Panc1 (cell line): ENCODE measurements at regions not wholly inside any gene's neighbourhood (a gene's known extent, or its start where the extent isn't known, plus 50 kb on each side); places are given as distances from the start of the nearest gene placed in this dataset.

Source experiments
- ATAC-seq: fragments of 200-7000 bp; cut with Tn5 transposase; 2 replicates; pipeline ENCODE4 v1.9.1; 2020; ENCODE audit warnings: mild to moderate bottlenecking, moderate library complexity
- BruUV-seq: library from RNA; stranded (reverse); fragments of 400-500 nt; replicated peaks from 2 replicates; lab custom pipeline; 2021; lab: Mats Ljungman, UMichigan
- CTCF ChIA-PET: fragments of 300-600 bp; sonication (Branson Sonifier 250); formaldehyde crosslinking; loops from one replicate; lab custom pipeline; 2022; ENCODE audit warnings: antibody characterized with exemption; lab: Charles Lee
- POLR2A ChIA-PET: fragments of 300-600 bp; sonication (Branson Sonifier 250); formaldehyde crosslinking; loops from one replicate; lab custom pipeline; 2022; ENCODE audit warnings: antibody characterized with exemption; lab: Charles Lee
- DNase-seq: peaks from one replicate; pipeline ENCODE4 v3.0.0-alpha.2; 2010; ENCODE audit warnings: low read depth, low spot score
- H3K27ac ChIP-seq: 2 replicates; pipeline ENCODE4 v1.5.1; 2011; ENCODE audit warnings: mild to moderate bottlenecking, low read length, inconsistent platforms
- H3K27me3 ChIP-seq: fragments of 200-500 bp; sonication (Bioruptor generic); 2 replicates; pipeline ENCODE4 v1.6.0; 2014; ENCODE audit warnings: low read length, inconsistent platforms; ENCODE audit not compliant: control insufficient read depth, insufficient read depth
- H3K36me3 ChIP-seq: fragments of 200-500 bp; sonication (Bioruptor generic); 2 replicates; pipeline ENCODE4 v1.5.1; 2014; ENCODE audit warnings: inconsistent platforms, mild to moderate bottlenecking, low read length, moderate library complexity; ENCODE audit not compliant: control insufficient read depth, insufficient read depth
- H3K4me1 ChIP-seq: 2 replicates; pipeline ENCODE4 v1.5.1; 2011; ENCODE audit warnings: inconsistent platforms, mild to moderate bottlenecking, low read length, moderate library complexity; ENCODE audit not compliant: control insufficient read depth, insufficient read depth
- H3K4me3 ChIP-seq, 2 experiments: 2 replicates each; pipeline ENCODE4 v1.5.1; 2011 to 2012; ENCODE audit warnings: low read depth in 2 of 2, low read length in 2 of 2, mild to moderate bottlenecking in 2 of 2, inconsistent platforms in 1 of 2, moderate library complexity in 1 of 2
- H3K9me3 ChIP-seq: fragments of 200-500 bp; sonication (Bioruptor generic); 2 replicates; pipeline ENCODE4 v1.5.1; 2014; ENCODE audit warnings: low read depth, mild to moderate bottlenecking, inconsistent platforms, low read length, moderate library complexity; ENCODE audit not compliant: control insufficient read depth, insufficient read depth
- POLR2AphosphoS5 ChIP-seq: IDR thresholded peaks from 2 replicates; pipeline ENCODE4 v1.6.1; 2012; ENCODE audit warnings: mild to moderate bottlenecking, low read depth, low read length, moderate library complexity
- REST ChIP-seq, 2 experiments: IDR thresholded peaks; 2 replicates each; pipeline ENCODE4 v1.6.1; 2011 to 2012; ENCODE audit warnings: low read depth in 2 of 2, control low read depth in 1 of 2, low read length in 1 of 2, mild to moderate bottlenecking in 1 of 2, moderate library complexity in 1 of 2; ENCODE audit not compliant: insufficient read depth in 1 of 2
- SIN3A ChIP-seq: IDR thresholded peaks from 2 replicates; pipeline ENCODE4 v1.6.1; 2012; ENCODE audit warnings: low read depth, mild to moderate bottlenecking, low read length, moderate library complexity, borderline replicate concordance; ENCODE audit not compliant: insufficient read depth
- TCF7L2 ChIP-seq: IDR thresholded peaks from 2 replicates; pipeline ENCODE4 v1.6.1; 2011; ENCODE audit warnings: mild to moderate bottlenecking, low read depth, low read length, inconsistent platforms
- in situ Hi-C: cut with HindIII; loops from 2 replicates; pipeline ENCODE4 v1.10.0; 2016; ENCODE audit warnings: low sequenced_read_pairs, low pct_unique_long_range_greater_than_20kb
- intact Hi-C: fragments of 100-400 bp; cut with micrococcal nuclease; formaldehyde crosslinking; loops from one replicate; pipeline ENCODE4 v1.10.0; 2022; ENCODE audit not compliant: unreplicated experiment
- TF ChIP-seq, protein P1 (sequence below): fragments of 450-650 bp; IDR thresholded peaks from 2 replicates; pipeline ENCODE4 v1.5.1; 2017; ENCODE audit warnings: mild to moderate bottlenecking

DNA sequence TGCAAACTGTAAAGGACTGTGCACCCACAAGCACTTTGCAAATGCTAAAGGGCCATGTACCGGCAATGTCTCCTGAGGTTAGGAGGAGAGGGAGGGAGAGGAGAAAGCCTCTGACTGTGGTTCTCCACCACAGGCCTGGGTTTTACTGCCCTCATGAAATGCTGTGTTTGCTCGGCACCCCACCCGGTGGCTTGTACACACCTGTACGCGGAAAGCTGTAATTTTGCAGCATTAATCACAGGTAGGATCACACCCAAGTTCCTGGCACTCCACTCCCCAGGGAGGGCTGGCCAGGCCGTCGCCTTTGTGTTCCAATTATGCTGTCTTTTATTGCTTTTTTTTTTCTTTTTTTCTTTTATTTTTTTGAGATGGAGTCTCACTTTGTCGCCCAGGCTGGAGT is 78.5 kb upstream of the MYL10 start:
- Histone ChIP-seq H3K36me3 (no peaks in the 10 kb centered on the region), H3K27me3 (no peaks in the 10 kb centered on the region), H3K9me3 (no peaks in the 10 kb centered on the region), H3K27ac (no peak overlapping the region), H3K4me1 (peaks cover 3% of the 10 kb centered on the region; the same call in 1 of the 2 replicates), H3K4me3 (no peak overlapping the region)
- ChIA-PET CTCF (interaction anchor here (0.6 kb wide), 1 partner anchor 9 kb away, joined by 6 read pairs; no protein-coding TSS in a partner anchor), POLR2A (no interaction called here)
- DNase-seq (no peak), ATAC-seq (0 out of 2 replicates have a peak, but pooled peaks have one; percentile 53)
- BruUV-seq, result no TSS peak
- in situ Hi-C loops (no loop called here), intact Hi-C loops (no loop called here)
- TF ChIP-seq TCF7L2, result no peak
- no peak for TF ChIP-seq POLR2AphosphoS5
- no peak for TF ChIP-seq REST (IDR thresholded peaks at IDR 0.05; ENCODE audit: insufficient read depth in 1 of 2, low read depth in 2 of 2, low read length in 1 of 2)
- no peak for TF ChIP-seq SIN3A
- TF ChIP-seq, protein P1, sequence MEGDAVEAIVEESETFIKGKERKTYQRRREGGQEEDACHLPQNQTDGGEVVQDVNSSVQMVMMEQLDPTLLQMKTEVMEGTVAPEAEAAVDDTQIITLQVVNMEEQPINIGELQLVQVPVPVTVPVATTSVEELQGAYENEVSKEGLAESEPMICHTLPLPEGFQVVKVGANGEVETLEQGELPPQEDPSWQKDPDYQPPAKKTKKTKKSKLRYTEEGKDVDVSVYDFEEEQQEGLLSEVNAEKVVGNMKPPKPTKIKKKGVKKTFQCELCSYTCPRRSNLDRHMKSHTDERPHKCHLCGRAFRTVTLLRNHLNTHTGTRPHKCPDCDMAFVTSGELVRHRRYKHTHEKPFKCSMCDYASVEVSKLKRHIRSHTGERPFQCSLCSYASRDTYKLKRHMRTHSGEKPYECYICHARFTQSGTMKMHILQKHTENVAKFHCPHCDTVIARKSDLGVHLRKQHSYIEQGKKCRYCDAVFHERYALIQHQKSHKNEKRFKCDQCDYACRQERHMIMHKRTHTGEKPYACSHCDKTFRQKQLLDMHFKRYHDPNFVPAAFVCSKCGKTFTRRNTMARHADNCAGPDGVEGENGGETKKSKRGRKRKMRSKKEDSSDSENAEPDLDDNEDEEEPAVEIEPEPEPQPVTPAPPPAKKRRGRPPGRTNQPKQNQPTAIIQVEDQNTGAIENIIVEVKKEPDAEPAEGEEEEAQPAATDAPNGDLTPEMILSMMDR, result no peak

GRCh38 chr7:101708223-101708622 is 79.1 kb upstream of the MYL10 start:
- ChIA-PET POLR2A (no interaction called here), CTCF (interaction anchor here (0.6 kb wide), 1 partner anchor 9 kb away, joined by 6 read pairs; no protein-coding TSS in a partner anchor)
- Histone ChIP-seq H3K4me1 (peaks cover 3% of the 10 kb centered on the region; the same call in 1 of the 2 replicates), H3K27me3 (no peaks in the 10 kb centered on the region), H3K4me3 (no peak overlapping the region), H3K27ac (no peak overlapping the region), H3K36me3 (no peaks in the 10 kb centered on the region), H3K9me3 (no peaks in the 10 kb centered on the region)
- BruUV-seq, result no TSS peak
- DNase-seq (no peak), ATAC-seq (no peak)
- TF ChIP-seq POLR2AphosphoS5, result no peak
- TF ChIP-seq, protein P1, result no peak
- no peak for TF ChIP-seq REST (IDR thresholded peaks at IDR 0.05; ENCODE audit: insufficient read depth in 1 of 2, low read depth in 2 of 2, low read length in 1 of 2)
- TF ChIP-seq SIN3A, result no peak
- no peak for TF ChIP-seq TCF7L2
- intact Hi-C loops, result no loop called here
- in situ Hi-C loops, result no loop called here
